OCI-LY3 (cell line): ENCODE measurements at regions not wholly inside any gene's neighbourhood (a gene's known extent, or its start where the extent isn't known, plus 50 kb on each side); places are given as distances from the start of the nearest gene placed in this dataset.

Experiments used
- EZH2phosphoT487 ChIP-seq: fragments of 200-600 bp; shearing (Covaris generic); IDR thresholded peaks from 2 replicates; pipeline ENCODE4 v1.6.1; 2018; ENCODE audit warnings: antibody characterized with exemption, mixed run types, low read depth
- TF ChIP-seq, protein P1 (sequence below): fragments of 200-600, 300-600 bp; sonication (generic); IDR thresholded peaks from 2 replicates; pipeline ENCODE4 v1.5.1; 2014; ENCODE audit warnings: antibody characterized with exemption, low read length, low read depth

DNA sequence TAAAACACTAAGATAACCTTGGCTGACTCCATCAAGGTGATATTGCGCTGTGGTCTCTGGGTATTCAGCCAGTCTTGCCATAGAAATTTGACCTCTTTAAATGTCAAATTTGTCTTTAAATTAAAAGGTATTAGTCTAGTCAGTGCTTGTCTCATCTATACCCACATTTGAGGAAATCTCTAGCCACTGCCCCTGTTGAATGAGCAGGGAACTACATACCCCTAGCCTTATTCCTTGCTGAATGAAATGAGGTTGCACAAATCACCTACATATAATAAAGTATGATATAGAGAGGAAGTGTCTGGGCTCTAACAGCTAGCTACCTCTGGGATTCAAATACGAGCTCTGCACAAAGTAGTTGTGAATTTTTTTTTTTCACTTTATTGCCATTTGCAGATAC is 256.8 kb downstream of the C12orf50 start:
- TF ChIP-seq, protein P1, sequence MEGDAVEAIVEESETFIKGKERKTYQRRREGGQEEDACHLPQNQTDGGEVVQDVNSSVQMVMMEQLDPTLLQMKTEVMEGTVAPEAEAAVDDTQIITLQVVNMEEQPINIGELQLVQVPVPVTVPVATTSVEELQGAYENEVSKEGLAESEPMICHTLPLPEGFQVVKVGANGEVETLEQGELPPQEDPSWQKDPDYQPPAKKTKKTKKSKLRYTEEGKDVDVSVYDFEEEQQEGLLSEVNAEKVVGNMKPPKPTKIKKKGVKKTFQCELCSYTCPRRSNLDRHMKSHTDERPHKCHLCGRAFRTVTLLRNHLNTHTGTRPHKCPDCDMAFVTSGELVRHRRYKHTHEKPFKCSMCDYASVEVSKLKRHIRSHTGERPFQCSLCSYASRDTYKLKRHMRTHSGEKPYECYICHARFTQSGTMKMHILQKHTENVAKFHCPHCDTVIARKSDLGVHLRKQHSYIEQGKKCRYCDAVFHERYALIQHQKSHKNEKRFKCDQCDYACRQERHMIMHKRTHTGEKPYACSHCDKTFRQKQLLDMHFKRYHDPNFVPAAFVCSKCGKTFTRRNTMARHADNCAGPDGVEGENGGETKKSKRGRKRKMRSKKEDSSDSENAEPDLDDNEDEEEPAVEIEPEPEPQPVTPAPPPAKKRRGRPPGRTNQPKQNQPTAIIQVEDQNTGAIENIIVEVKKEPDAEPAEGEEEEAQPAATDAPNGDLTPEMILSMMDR: no peak
- TF ChIP-seq EZH2phosphoT487: no peak
